Spleen (tissue), 7 donors: ENCODE measurements at regions not wholly inside any gene's neighbourhood (a gene's known extent, or its start where the extent isn't known, plus 50 kb on each side); places are given as distances from the start of the nearest gene placed in this dataset.

Source experiments
- POLR2A ChIP-seq, 3 donors: fragments of 450-650 bp; IDR thresholded peaks; one replicate each; pipeline ENCODE4 v1.5.1; 2017; ENCODE audit warnings: antibody characterized with exemption in 3 of 3, mild to moderate bottlenecking in 1 of 3
- POLR2AphosphoS5 ChIP-seq, 3 donors: sonication (generic); formaldehyde crosslinking; IDR thresholded peaks; one replicate each; pipeline ENCODE4 v1.5.1; 2017; ENCODE audit warnings: antibody characterized with exemption in 3 of 3
- TF ChIP-seq, protein P1 (sequence below), 11 experiments: fragments of 200-600 bp in 7 of 11; fragments of 450-650 bp in 4 of 11; sonication (generic) in 4 of 11; IDR thresholded peaks in 8 of 11; conservative IDR thresholded peaks in 3 of 11; 1 replicate in 7 of 11; 2 replicates in 4 of 11; pipeline versions ENCODE4 v1.4.0 to v1.8.0; 2016 to 2021; ENCODE audit warnings: antibody characterized with exemption in 11 of 11, inconsistent platforms in 4 of 11, mild to moderate bottlenecking in 1 of 11
- donor health status: DM: no; HTN: no; CAD: no; lungs with moderate emphysema.
- donor health status: DM: no; HTN: no; CAD: no.
- donor health status: DM: no; HTN: no; CAD: no.

DNA sequence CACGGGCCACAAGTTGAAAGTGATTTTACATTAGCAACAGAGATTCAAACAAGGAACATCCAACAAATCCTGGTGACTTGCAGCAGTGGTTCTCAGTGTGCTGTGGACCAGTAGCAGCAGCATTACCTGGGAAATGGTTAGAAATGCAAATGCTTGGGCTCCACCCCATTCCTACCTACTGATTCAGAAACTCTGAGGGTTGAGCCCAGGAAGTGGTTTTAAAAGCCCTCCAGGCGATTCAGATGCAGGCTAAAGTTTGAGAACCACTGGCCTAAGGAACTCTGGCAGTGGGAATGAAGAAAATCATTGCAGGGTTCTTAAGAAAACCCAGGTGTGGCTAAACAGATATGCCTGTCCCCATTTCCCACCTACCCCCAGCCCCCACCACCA, 398.8 kb downstream of the ENC1 start:
- TF ChIP-seq POLR2AphosphoS5 (IDR thresholded peaks at IDR 0.05) (no peak), POLR2A (IDR thresholded peaks at IDR 0.05) (no peak)
- TF ChIP-seq, protein P1, sequence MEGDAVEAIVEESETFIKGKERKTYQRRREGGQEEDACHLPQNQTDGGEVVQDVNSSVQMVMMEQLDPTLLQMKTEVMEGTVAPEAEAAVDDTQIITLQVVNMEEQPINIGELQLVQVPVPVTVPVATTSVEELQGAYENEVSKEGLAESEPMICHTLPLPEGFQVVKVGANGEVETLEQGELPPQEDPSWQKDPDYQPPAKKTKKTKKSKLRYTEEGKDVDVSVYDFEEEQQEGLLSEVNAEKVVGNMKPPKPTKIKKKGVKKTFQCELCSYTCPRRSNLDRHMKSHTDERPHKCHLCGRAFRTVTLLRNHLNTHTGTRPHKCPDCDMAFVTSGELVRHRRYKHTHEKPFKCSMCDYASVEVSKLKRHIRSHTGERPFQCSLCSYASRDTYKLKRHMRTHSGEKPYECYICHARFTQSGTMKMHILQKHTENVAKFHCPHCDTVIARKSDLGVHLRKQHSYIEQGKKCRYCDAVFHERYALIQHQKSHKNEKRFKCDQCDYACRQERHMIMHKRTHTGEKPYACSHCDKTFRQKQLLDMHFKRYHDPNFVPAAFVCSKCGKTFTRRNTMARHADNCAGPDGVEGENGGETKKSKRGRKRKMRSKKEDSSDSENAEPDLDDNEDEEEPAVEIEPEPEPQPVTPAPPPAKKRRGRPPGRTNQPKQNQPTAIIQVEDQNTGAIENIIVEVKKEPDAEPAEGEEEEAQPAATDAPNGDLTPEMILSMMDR (IDR thresholded peaks at IDR 0.05 in 8 of 11, conservative IDR thresholded peaks at IDR 0.05 in 3 of 11): no peak
